NCI-H146 treated with DMSO at 0.1 percent for 48 hours (cell line): ENCODE measurements at regions not wholly inside any gene's neighbourhood (a gene's known extent, or its start where the extent isn't known, plus 50 kb on each side); places are given as distances from the start of the nearest gene placed in this dataset.
"Not testable (repeated sequence)": the region's sequence is repeated elsewhere in the genome, so short reads cannot be mapped to it uniquely, and the experiment has no call there.

ENCODE experiments used
- DNase-seq: peaks from one replicate; lab custom pipeline; 2025; ENCODE audit not compliant: unreplicated experiment; lab: John Stamatoyannopoulos, UW

DNA sequence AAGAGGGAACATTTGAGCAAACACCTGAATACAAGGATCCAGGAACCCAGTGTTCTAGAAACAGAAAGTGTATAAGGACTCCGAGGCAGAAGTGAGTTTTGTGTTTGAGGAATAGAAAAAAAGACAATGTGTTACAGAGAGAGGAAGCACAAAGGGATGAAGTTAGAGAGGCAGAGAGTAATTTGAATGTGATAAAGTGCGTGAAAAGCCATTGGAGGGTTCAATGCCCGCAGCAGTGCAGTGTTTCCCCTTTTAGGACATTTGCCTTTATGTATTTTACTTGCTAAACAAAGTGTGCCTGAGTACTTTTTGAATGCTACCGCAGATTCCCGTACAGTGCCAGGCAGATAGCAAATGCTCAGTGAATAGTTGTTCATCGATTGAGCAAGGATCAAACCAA, 508.5 kb downstream of the RAB38 start:
- DNase-seq = no peak

DNA sequence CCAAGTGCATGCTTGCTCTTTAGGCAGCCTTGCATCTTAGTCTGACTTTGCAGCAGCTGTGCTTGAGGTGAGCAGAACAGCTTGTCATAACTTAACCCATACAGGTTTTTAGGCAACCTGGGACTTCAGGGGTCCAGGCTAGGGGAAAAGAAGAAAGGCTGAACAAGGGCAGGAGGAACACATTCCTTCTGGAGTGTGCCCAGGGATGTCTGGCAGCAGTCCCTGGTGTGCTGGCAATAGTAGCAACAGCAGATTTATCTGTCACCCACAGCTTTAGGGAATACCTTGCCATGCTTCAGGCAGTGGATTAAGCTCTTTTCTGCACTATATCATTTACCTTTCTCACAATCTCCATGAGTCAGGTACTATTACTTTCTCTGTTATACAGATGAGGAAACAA, 513.0 kb downstream of the RAB38 start:
- no peak for DNase-seq

DNA sequence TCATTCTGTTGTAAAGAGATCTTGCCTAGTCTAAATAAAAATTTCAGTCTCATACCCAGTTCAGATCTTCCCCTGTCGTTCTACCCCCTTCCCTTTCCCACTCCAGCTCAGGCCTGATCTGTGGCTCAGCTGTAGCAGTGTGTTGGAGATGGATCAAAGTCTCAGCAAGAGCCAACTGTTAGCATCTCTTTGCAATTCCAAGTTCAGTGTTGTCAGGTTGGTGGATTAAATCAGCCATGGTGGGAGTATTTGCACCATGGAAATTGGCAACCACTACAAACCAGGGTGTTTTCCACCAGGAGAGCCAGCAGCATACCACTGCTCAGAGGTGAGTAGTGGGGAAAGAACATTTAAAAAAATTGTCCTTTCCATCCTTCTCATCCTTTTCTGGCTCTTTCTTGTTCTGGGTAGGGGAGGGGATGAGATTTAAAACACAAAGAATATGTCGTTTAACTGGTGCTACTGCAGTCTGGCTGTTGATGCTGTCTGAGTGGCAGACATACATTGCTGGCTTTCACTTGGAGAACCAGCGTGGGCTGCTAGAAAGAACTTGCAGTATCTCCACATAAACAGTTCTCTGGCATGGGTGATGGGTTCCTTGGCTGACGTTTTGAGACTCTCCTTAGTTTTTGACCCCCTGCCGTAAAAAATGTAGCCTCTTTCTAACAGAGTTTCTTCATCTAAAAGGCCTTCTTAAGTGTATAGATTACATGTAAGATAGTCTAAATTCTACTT, 514.1 kb downstream of the RAB38 start:
- no peak for DNase-seq

DNA sequence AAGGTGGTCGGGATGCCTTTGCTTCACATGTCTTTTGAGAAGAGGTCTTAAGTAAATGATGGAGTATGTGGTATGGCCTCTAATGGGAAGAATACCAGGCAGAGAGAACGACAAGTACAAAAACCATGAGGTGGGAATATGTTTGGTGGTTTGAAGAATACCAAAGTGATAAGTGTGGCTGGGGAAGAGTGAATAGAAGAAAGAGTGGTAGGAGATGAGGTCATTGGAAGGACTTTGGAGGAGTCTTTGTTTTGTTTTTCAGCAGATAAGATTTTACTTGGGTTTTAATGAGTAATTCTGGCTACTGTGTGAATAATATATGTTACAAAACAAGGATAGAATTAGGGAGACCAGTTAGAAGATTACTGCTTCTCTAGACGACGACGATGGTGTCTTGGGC, 515.4 kb downstream of the RAB38 start:
- no peak for DNase-seq

DNA sequence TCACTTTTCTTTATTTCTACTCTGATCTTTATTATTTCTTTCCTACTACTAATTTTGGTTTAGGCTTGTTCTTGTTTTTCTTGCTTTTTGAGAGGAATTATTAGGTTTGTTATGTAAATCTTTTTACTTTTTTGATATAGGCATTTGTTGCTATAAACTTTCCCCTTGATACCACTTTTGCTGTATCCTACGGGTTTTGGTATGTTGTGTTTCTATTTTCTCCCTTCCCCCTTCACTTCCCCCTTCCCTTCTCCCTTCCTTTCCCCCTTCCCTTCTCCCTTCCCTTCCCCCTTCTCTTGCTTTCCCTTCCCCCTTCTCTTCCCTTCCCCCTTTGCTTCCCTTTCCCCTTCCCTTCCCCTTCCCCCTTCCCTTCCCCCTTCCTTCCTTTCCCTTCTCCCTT, 529.6 kb downstream of the RAB38 start:
- no peak for DNase-seq

DNA sequence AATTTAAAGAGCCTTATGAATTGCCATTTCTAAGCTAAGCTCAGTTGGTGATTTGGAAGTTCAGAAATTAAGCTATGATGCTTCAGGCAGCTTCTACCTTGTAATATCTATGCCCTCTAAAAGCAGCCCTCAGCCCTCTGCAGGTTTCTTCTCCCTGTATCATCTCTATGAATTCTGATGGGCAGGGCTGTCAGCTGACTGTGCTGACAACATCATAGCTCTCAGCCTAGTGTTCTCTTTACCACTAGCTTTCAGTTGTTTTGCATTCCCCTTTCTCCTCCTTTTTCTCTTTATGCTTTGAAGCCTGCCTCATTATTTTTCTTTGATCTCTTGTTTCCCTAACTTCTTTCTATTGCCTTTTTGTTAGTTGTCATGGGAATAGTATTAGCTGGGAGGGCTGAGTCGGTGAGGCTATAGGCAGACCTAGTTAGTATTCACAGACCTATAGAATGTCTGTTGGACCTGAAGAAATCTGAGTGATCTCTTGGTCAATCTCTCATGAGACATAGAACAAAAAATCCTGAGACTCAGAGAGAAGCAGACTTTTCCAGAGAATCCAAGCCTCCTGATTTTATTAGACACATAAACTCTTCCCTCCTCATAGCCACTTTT, 535.4 kb downstream of the RAB38 start:
- DNase-seq = no peak

DNA sequence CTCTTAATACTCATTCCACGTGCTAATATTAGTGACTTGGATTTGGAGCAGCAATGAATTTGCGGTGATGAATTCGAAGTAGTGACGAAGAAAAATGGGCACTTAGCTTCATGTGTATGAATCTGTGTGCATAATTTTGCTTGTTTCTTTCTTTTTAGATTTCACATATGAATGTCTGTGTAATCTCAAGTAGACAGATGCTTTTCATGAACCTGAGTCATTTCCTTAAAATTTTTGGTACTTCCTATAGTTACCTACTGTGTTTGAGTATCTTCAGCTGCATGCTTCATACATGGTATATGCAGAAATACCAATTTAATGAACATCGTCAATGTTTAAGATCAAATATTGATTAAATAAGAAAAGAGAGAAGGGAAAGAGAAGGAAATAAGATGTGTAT, 540.2 kb downstream of the RAB38 start:
- DNase-seq = no peak

DNA sequence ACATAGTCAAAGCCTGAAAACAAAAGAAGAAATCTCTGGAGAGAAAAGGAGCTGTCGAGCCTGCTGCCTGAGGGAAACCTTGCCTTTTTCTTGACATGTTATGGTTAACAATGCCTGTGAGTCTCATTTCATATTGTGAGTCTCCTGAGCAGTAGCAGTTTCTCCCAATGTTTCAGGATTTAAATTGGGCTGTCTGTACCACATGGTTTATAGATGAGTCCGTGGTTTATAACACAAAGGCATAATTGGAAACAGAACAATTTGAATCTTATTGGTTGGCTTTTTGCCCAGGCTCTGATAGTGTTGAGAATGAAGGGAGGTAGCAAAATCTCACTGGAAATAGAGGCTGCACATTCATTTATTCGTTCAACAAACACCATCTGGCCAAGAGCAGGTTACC, 540.9 kb downstream of the RAB38 start:
- DNase-seq = no peak

DNA sequence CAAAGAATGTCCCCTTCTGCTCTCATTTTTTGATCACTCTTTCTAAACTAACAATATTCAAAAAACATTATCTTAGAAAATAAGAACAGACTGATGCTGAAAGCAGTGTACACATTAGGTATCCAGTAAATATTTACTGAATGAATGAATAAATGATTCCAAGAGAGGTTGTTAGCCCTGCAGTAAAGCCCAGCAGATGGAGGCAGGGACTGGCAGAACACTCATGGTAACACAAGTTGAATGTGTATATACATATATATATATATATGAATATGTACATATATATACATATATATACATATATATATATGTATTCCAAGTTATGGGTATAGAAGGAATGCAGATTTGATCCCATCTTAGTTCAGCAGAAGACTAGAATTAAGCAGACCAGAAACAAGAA, 546.3 kb downstream of the RAB38 start:
- no peak for DNase-seq

DNA sequence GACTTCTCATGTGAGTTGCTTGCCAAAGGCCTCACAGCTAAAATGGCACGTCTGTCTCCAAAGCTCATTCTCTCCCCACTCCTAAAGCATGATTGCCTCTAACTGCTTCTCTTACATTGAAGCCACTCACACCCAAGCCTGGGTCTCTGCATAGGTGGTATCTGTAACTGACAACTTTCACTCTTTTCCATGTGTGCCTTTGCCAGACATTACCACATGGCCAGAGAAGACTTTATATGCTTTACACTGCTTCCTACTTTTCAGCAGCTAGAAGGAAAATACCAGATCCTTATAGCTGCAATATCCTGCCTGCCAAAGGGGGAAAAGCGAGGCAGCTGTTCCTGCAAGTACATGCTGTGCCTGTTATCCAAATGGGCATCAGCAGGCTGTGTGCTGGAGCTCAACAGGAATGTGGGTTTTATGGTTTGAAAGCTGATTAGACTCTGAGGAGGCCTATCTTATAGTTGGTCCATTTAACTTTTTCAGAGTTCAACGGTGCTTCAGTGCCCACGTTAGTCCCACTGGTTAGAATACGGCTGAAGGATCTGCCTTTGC, 547.1 kb downstream of the RAB38 start:
- DNase-seq = no peak

DNA sequence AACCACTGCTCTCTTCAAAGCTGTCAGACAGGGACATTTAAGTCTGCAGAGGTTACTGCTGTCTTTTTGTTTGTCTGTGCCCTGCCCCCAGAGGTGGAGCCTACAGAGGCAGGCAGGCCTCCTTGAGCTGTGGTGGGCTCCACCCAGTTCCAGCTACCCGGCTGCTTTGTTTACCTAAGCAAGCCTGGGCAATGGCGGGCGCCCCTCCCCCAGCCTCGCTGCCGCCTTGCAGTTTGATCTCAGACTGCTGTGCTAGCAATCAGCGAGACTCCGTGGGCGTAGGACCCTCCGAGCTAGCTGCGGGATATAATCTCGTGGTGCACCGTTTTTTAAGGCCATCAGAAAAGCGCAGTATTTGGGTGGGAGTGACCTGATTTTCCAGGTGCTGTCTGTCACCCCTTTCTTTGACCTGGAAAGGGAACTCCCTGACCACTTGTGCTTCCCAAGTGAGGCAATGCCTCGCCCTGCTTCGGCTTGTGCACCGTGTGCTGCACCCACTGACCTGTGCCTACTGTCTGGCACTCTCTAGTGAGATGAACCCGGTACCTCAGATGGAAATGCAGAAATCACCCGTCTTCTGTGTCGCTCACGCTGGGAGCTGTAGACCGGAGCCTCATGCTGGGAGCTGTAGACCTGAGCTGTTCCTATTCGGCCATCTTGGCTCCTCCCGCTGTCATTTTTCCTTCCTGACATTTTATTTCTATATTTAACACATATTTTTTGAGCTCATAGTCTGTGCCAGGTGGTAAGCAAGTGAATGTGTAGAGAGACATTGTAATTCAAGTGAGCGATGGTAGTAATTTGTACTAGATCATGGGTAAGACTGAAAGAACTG, 551.5 kb downstream of the RAB38 start:
- not testable (repeated sequence) for DNase-seq

DNA sequence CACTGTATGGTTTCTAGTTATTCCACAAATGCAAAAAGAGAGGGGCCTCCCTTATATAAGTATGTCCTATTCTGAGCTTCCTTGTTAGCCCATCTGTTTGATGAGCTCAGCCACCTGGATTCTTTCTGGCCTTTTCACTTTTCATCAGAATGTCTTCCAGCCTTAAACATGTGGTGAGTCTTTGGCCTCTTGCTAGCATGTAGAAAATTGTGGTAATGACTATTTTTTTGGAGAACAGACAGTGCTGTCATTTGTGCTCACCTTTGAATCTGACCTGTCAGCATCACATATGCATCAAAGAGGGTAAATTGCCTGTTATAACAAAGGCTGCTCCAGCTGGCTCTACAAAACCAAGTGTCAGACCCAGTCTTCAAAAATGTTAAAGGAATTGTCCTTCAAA, 558.7 kb downstream of the RAB38 start:
- no peak for DNase-seq

DNA sequence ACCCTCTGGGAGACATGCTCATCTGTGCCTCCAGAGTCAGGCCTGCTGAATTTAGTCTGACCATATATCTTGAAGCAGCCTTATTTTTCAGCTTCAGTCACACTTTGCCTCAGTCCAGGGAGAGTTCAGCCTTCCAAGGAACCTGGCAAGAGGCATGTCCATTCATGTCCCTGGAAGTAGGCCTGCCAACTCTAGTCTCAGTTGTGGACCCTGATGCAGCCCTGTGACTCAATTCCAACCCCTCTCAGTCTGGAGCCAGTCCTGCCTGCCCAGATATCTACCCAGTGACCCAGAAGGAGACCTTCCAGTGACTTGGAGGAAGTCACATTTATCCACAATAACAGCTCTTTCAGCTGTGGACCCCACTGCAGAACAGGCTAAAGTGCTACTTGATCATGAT, 566.6 kb downstream of the TMEM135 start:
- DNase-seq = no peak

DNA sequence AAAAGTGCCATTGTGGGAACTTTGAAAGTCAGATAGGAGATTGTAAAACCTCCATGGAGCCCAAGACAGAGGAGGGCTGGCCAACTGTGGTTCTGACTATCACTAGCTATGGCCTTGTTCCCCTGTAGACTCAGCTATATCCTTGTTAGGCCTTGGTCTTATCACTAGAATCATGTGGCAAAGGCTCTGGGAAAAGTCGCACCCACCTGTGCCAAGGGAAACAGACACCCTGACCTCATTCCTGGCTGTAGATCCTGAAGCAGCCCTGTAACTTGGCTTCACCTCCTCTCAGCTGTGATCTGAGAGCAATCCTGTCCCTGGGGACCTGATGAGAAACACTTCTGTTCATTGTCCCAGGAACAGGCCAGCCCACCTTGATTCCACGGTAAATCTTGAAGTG, 566.2 kb downstream of the TMEM135 start:
- DNase-seq = no peak

DNA sequence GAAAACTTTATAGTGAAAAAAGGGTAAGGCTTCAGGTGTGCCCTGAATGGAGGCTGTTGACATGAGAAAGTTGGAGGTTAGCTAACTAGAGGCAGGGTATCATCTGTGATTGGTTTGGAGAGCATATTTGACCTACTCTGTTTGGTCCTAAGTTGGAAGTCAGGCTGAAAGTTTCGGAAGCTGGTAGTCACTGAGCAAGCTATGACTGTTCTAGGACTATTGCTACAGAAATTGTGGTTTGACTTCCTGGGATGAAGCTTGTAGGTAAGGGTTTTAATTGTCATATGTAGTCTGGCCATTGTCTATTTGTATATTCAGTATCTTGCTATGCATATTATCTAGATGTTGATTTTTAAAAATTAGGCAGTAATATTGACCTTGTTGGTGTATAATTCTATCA, 565.0 kb downstream of the TMEM135 start:
- DNase-seq = no peak

DNA sequence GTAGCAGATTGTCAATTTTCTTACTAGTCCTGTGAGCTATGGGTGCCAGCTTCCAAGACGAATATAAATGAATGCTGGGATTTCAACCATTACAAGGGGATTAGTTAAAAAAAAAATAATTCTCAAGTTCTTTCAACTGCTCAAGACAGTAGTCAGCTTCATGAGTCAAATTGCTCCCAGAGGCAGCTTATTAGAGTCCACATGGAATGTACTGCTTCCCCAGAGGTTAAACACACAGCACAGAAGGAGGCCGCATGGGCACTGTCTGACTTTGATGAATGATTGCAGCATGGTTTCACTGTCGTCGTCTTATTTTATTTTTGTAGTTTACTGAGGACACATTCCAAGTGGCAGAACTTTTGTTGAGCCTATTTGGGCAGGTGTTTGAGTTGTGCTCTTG, 563.2 kb downstream of the TMEM135 start:
- DNase-seq = no peak

DNA sequence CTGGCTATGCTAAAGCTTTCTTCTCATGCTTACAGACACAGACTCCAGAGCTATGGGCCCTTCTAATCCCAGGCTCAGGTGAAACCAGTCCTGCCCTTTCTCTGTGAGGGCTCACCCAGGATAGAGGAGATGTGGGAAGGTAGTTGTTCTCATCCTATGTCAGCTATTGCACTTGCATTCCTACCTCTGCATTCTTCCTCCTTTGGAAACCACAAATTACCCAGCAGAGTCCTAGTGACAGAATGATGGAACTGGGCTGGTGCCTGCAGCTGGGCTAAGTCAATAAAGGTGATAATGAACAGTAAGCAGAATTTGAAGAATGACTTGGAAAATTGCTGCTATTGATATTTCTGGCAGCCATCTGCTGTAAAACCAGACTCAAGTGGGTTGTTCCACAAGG, 560.0 kb downstream of the TMEM135 start:
- no peak for DNase-seq

DNA sequence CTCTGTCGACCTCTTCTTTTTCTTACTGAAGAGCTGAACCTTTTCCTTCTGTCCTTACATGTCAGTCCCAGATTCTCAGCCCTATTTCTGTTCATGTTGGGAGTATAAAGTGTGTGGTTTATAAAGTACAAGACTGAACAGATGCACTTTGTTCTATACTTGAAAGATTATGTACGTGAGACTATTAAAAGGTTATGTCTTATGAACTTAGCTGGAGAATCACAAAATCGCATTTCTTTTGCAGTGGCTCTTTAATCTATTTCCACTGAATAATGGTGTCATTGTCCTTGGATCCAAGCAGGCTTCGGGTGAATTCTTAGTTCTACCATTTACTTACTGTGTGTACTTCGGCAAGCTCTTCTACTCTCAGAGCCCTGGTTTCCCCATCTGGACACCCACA, 558.4 kb downstream of the TMEM135 start:
- no peak for DNase-seq

DNA sequence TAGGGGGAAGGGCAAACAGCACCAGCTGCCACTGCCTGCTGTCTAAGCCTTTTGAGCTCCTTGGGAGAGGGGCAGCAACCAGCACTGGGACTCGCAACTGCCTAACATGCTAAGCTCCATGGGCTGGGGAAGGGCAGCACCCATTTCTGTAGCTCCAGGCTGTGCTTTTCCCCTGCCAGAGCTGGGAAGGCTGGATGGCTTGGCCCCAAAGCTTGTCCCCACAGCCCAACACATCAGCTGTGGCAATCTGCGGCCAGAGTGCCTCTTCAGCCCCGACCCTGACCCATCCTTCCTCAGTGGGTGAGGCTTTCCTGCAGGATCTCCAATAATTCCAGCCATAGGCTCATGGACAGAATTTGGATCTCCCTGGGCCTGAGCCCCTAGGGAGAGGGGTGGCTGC, 551.3 kb downstream of the TMEM135 start:
- DNase-seq = no peak

DNA sequence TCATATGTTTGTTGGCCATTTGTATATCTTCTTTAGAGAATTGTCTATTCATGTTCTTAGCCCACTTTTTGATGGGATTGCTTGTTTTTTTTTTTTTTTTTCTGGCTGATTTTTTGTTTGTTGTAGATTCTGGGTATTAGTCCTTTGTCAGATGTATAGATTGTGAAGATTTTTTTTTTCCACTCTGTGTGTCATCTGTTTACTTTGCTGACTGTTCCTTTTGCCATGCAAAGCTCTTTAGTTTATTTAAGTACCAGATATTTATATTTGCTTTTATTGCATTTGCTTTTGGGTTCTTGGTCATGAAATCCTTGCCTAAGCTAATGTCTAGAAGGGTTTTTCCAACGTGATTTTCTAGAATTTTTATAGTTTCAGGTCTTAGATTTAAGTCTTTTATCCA, 547.9 kb downstream of the TMEM135 start:
- not testable (repeated sequence) for DNase-seq

DNA sequence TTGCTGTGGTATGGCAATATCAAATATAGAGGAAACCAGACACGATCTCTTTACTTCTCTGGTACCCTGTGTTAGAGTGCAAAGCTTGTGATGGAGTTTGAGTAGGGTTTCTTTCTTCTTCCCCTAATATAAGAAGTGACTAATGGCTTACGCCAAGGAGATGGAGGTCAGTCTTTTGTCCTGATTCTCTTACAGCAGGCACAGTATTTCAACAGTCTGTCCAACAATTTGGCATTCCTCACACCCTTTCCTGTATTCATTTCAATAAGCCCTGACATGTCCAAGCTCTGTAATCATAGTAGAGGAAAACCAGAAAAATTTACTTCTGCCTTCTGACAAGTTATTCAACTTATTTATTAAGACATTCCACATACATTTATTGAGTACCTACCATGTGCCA, 546.2 kb downstream of the TMEM135 start:
- DNase-seq = no peak

DNA sequence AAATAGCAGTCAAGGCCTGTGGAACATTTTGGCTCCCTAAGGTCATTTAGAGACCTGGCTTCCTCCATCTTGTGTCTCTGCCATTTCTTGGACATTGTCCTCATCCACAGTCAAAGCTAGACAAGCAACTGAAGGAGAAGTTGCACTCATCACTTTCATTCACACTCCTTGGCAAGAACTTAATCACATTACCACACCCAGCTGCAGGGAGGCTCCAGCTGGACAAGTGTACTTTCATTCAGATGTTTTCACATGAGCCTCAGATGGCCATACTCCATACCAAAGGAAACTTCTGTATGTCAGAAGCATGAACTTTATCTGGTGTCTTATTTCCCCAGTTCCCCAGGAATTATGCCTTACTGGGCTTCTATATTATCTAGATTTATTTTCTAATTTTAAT, 537.4 kb downstream of the TMEM135 start:
- no peak for DNase-seq
